Loucy (cell line): ENCODE measurements at regions not wholly inside any gene's neighbourhood (a gene's known extent, or its start where the extent isn't known, plus 50 kb on each side); places are given as distances from the start of the nearest gene placed in this dataset.

Source experiments
- H2AFZ ChIP-seq: fragments of 200-600 bp; sonication (generic); 2 replicates; pipeline ENCODE4 v1.6.0; 2016; ENCODE audit warnings: antibody characterized with exemption, mild to moderate bottlenecking, low read length, moderate library complexity
- H3F3A ChIP-seq: fragments of 200-600 bp; 2 replicates; pipeline ENCODE4 v1.6.0; 2016; ENCODE audit warnings: antibody characterized with exemption, low read depth, mild to moderate bottlenecking
- H3K27me3 ChIP-seq: fragments of 200-600 bp; sonication (generic); 2 replicates; pipeline ENCODE4 v1.6.1; 2014; ENCODE audit warnings: low read length, mild to moderate bottlenecking; ENCODE audit not compliant: insufficient read depth, poor library complexity, severe bottlenecking
- H3K36me3 ChIP-seq: fragments of 200-600 bp; sonication (generic); 2 replicates; pipeline ENCODE4 v1.6.1; 2016; ENCODE audit warnings: low read length; ENCODE audit not compliant: insufficient read depth
- H3K4me1 ChIP-seq: fragments of 200-600 bp; sonication (generic); 2 replicates; pipeline ENCODE4 v1.5.1; 2014; ENCODE audit warnings: low read length, mild to moderate bottlenecking; ENCODE audit not compliant: insufficient read depth, poor library complexity, severe bottlenecking
- H3K4me2 ChIP-seq: fragments of 200-600 bp; sonication (generic); 2 replicates; pipeline ENCODE4 v1.6.0; 2014; ENCODE audit warnings: antibody characterized with exemption, low read length, low read depth, mild to moderate bottlenecking; ENCODE audit not compliant: poor library complexity, severe bottlenecking
- H3K4me3 ChIP-seq: fragments of 200-600 bp; sonication (generic); 2 replicates; pipeline ENCODE4 v1.5.1; 2014; ENCODE audit warnings: low read length, mild to moderate bottlenecking, mixed read lengths; ENCODE audit not compliant: poor library complexity, severe bottlenecking
- H3K79me2 ChIP-seq: fragments of 200-600 bp; sonication (generic); 2 replicates; pipeline ENCODE4 v1.6.1; 2014; ENCODE audit warnings: low read length; ENCODE audit not compliant: insufficient read depth
- H3K9ac ChIP-seq: fragments of 200-600 bp; sonication (generic); 2 replicates; pipeline ENCODE4 v1.6.0; 2014; ENCODE audit warnings: mild to moderate bottlenecking, low read depth, low read length, moderate library complexity; ENCODE audit not compliant: poor library complexity, severe bottlenecking
- H3K9me2 ChIP-seq: fragments of 200-600 bp; sonication (generic); replicated peaks from 2 replicates; pipeline ENCODE4 v1.6.1; 2016; ENCODE audit warnings: low read depth, low read length, mixed read lengths
- H3K9me3 ChIP-seq: fragments of 200-600 bp; sonication (generic); 2 replicates; pipeline ENCODE4 v1.6.1; 2014; ENCODE audit warnings: mild to moderate bottlenecking, antibody characterized with exemption, low read length, low read depth; ENCODE audit not compliant: insufficient read depth
- H4K20me1 ChIP-seq: fragments of 200-600 bp; sonication (generic); 2 replicates; pipeline ENCODE4 v1.6.0; 2014; ENCODE audit warnings: antibody characterized with exemption, low read length, mild to moderate bottlenecking; ENCODE audit not compliant: insufficient read depth, poor library complexity, severe bottlenecking
- CTCF ChIP-seq: fragments of 200-600 bp; sonication (generic); conservative IDR thresholded peaks from 2 replicates; pipeline ENCODE4 v1.5.1; 2014; ENCODE audit warnings: mild to moderate bottlenecking, antibody characterized with exemption, low read length
- EZH2phosphoT487 ChIP-seq: fragments of 200-600 bp; IDR thresholded peaks from 2 replicates; pipeline ENCODE4 v1.6.1; 2018; ENCODE audit warnings: antibody characterized with exemption, mild to moderate bottlenecking, moderate library complexity, borderline replicate concordance

DNA sequence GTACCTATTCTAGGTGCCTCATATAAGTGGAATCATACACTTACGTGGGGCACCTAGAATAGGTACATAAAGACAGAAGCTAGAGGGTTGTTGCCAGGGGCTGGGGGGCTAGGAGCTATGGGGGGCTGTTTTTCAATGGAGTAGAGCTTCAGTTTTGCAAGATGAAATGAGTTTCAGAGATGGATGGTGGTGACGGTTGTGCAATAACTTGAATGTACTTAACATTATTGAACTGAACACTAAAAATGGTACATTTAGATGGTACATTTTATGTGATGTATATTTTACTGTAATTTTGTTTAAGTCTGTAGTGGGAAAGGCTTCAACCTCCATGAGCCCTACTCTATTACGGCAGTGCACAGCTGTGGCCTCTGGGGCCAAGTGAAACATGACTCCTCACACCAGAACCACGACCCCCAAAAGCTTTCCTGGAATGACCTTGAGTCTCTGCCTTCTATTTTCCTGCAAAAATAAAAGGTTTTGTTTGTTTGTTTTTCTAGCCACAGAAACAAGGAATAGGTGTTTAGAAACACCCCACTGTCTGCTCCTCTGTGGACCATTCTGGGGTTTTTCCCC is 147.3 kb upstream of the PLXNA4 start:
- no peaks in the 10 kb centered on the region for H3K4me1 ChIP-seq
- H3K9me2 ChIP-seq: no peaks in the 10 kb centered on the region
- no peak overlapping the region for H3K9ac ChIP-seq
- H3K36me3 ChIP-seq: no peaks in the 10 kb centered on the region
- no peaks in the 10 kb centered on the region for H4K20me1 ChIP-seq
- H3K9me3 ChIP-seq: peaks cover 14% of the 10 kb centered on the region; the same call in 1 of the 2 replicates
- no peak for TF ChIP-seq CTCF
- TF ChIP-seq EZH2phosphoT487: no peak
- H2AFZ ChIP-seq: no peak overlapping the region
- H3K79me2 ChIP-seq: no peaks in the 10 kb centered on the region
- no peak overlapping the region for H3K4me3 ChIP-seq
- H3F3A ChIP-seq: no peaks in the 10 kb centered on the region
- no peaks in the 10 kb centered on the region for H3K27me3 ChIP-seq
- H3K4me2 ChIP-seq: no peak overlapping the region

GRCh38 chr7:132720835-132721234 is 144.6 kb upstream of the PLXNA4 start:
- no peaks in the 10 kb centered on the region for H3K9me2 ChIP-seq
- no peak for TF ChIP-seq CTCF
- TF ChIP-seq EZH2phosphoT487: no peak
- no peak overlapping the region for H3K4me3 ChIP-seq
- peaks cover 17% of the 10 kb centered on the region; the same call in 1 of the 2 replicates for H3K9me3 ChIP-seq
- no peaks in the 10 kb centered on the region for H3K79me2 ChIP-seq
- H3K27me3 ChIP-seq: no peaks in the 10 kb centered on the region
- H3K4me2 ChIP-seq: no peak overlapping the region
- H4K20me1 ChIP-seq: no peaks in the 10 kb centered on the region
- H3K9ac ChIP-seq: no peak overlapping the region
- H3K4me1 ChIP-seq: no peaks in the 10 kb centered on the region
- no peaks in the 10 kb centered on the region for H3K36me3 ChIP-seq
- no peak overlapping the region for H2AFZ ChIP-seq
- H3F3A ChIP-seq: no peaks in the 10 kb centered on the region

DNA sequence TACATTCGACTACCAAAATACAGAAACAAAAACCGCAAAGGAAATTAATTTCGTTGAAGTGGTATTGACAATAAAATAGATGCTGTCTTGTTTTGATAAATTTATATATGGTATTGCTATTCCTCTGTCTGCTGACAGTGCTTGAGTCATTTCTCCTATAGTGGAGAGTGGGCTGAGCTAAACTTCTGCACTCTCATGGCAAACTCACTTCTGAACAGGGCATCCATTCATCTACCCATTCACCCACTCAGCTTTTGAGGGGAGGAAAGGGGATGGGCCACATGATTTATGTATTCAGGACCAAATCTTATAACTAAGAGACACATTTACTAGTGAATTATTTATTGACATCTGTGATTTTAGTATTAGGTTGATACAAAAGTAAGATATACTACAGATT is 137.6 kb upstream of the PLXNA4 start:
- Histone ChIP-seq H3K9me2 (no peaks in the 10 kb centered on the region), H3K9ac (no peak overlapping the region), H3K4me2 (no peak overlapping the region), H4K20me1 (no peaks in the 10 kb centered on the region), H3K9me3 (0 out of 2 replicates have a peak, but pooled peaks cover 6% of the 10 kb centered on the region), H3F3A (no peaks in the 10 kb centered on the region), H3K36me3 (no peaks in the 10 kb centered on the region), H3K4me3 (no peak overlapping the region), H2AFZ (no peak overlapping the region), H3K27me3 (no peaks in the 10 kb centered on the region), H3K4me1 (no peaks in the 10 kb centered on the region), H3K79me2 (no peaks in the 10 kb centered on the region)
- TF ChIP-seq EZH2phosphoT487 (no peak), CTCF (no peak)
